RWPE2 (cell line): ENCODE measurements at regions not wholly inside any gene's neighbourhood (a gene's known extent, or its start where the extent isn't known, plus 50 kb on each side); places are given as distances from the start of the nearest gene placed in this dataset.
A peak's percentile ranks its signal among the peaks of the same experiment; 100 is the strongest.

Source experiments
- ATAC-seq: fragments of 200-7000 bp; cut with Tn5 transposase; 3 replicates; pipeline ENCODE4 v1.9.1; 2021; ENCODE audit warnings: low read depth
- DNase-seq: peaks from one replicate; pipeline ENCODE4 v3.0.0-alpha.2; 2020; ENCODE audit warnings: low spot score
- H3K27ac ChIP-seq: fragments of 450-650 bp; 2 replicates; pipeline ENCODE4 v1.5.1; 2017; ENCODE audit warnings: mild to moderate bottlenecking; ENCODE audit not compliant: poor library complexity, severe bottlenecking
- H3K27me3 ChIP-seq: fragments of 250-450 bp; sonication (Bioruptor Pico); 2 replicates; pipeline ENCODE4 v1.5.1; 2021; ENCODE audit warnings: mild to moderate bottlenecking, moderate library complexity; ENCODE audit not compliant: insufficient read depth, poor library complexity, severe bottlenecking
- H3K36me3 ChIP-seq: fragments of 250-450 bp; sonication (Bioruptor Pico); 2 replicates; pipeline ENCODE4 v1.5.1; 2020; ENCODE audit warnings: low read depth, mild to moderate bottlenecking, moderate library complexity
- H3K4me1 ChIP-seq: fragments of 250-450 bp; sonication (Bioruptor Pico); 2 replicates; pipeline ENCODE4 v1.5.1; 2021; ENCODE audit warnings: mild to moderate bottlenecking, moderate library complexity; ENCODE audit not compliant: insufficient read depth, poor library complexity, severe bottlenecking
- H3K4me3 ChIP-seq: fragments of 250-450 bp; sonication (Bioruptor Pico); 2 replicates; pipeline ENCODE4 v1.5.1; 2021; ENCODE audit warnings: mild to moderate bottlenecking, moderate library complexity; ENCODE audit not compliant: severe bottlenecking
- H3K9me3 ChIP-seq: fragments of 250-450 bp; sonication (Bioruptor Pico); 2 replicates; pipeline ENCODE4 v1.5.1; 2021; ENCODE audit warnings: mild to moderate bottlenecking, moderate library complexity; ENCODE audit not compliant: severe bottlenecking
- CTCF ChIP-seq: fragments of 450-650 bp; IDR thresholded peaks from one replicate; pipeline ENCODE4 v1.5.1; 2017; ENCODE audit warnings: mild to moderate bottlenecking, moderate library complexity; ENCODE audit not compliant: poor library complexity, severe bottlenecking

GRCh38 chr5:15073453-15073852 is 201.9 kb upstream of the ANKH start:
- no peak for TF ChIP-seq CTCF
- no peaks in the 10 kb centered on the region for H3K36me3 ChIP-seq
- no peaks in the 10 kb centered on the region for H3K9me3 ChIP-seq
- H3K4me3 ChIP-seq, result no peak overlapping the region
- ATAC-seq (no peak), DNase-seq (no peak)
- no peaks in the 10 kb centered on the region for H3K4me1 ChIP-seq
- no peak overlapping the region for H3K27ac ChIP-seq
- no peaks in the 10 kb centered on the region for H3K27me3 ChIP-seq

- Histone ChIP-seq H3K4me1 (no peaks in the 10 kb centered on the region), H3K27ac (no peak overlapping the region), H3K4me3 (no peak overlapping the region), H3K36me3 (no peaks in the 10 kb centered on the region), H3K27me3 (no peaks in the 10 kb centered on the region), H3K9me3 (no peaks in the 10 kb centered on the region)
- DNase-seq, result no peak
- no peak for ATAC-seq
- TF ChIP-seq CTCF, result no peak
Observed at GRCh38 chr5:15070907-15071306, 199.3 kb upstream of the ANKH start.

GRCh38 chr5:15069407-15069905 is 197.9 kb upstream of the ANKH start:
- Histone ChIP-seq H3K27me3 (no peaks in the 10 kb centered on the region), H3K4me3 (no peak overlapping the region), H3K36me3 (no peaks in the 10 kb centered on the region), H3K9me3 (no peaks in the 10 kb centered on the region), H3K4me1 (no peaks in the 10 kb centered on the region), H3K27ac (no peak overlapping the region)
- TF ChIP-seq CTCF, result no peak
- ATAC-seq (peak; percentile 46; the same call in 1 of the 3 replicates), DNase-seq (no peak)

- no peak for DNase-seq
- H3K27me3 ChIP-seq, result no peaks in the 10 kb centered on the region
- ATAC-seq, result no peak
- no peak overlapping the region for H3K4me3 ChIP-seq
- H3K4me1 ChIP-seq, result no peaks in the 10 kb centered on the region
- H3K36me3 ChIP-seq, result no peaks in the 10 kb centered on the region
- H3K27ac ChIP-seq, result no peak overlapping the region
- TF ChIP-seq CTCF, result no peak
- no peaks in the 10 kb centered on the region for H3K9me3 ChIP-seq
Observed at GRCh38 chr5:15065091-15065490, 193.5 kb upstream of the ANKH start.

GRCh38 chr5:15064396-15064795 is 192.8 kb upstream of the ANKH start:
- Histone ChIP-seq H3K36me3 (no peaks in the 10 kb centered on the region), H3K9me3 (no peaks in the 10 kb centered on the region), H3K4me1 (no peaks in the 10 kb centered on the region), H3K27ac (no peak overlapping the region), H3K4me3 (no peak overlapping the region), H3K27me3 (no peaks in the 10 kb centered on the region)
- DNase-seq (no peak), ATAC-seq (no peak)
- no peak for TF ChIP-seq CTCF
